Jurkat, Clone E6-1 (cell line): ENCODE measurements at regions not wholly inside any gene's neighbourhood (a gene's known extent, or its start where the extent isn't known, plus 50 kb on each side); places are given as distances from the start of the nearest gene placed in this dataset.

ENCODE experiments used
- DNase-seq: peaks from one replicate; pipeline ENCODE4 v3.0.0-alpha.2; 2011; ENCODE audit warnings: low read depth, low spot score
- H3K4me3 ChIP-seq: 2 replicates; pipeline ENCODE4 v1.5.1; 2011; ENCODE audit warnings: mild to moderate bottlenecking, low read length, control low read depth, moderate library complexity

- DNase-seq, result no peak
- no peak overlapping the region for H3K4me3 ChIP-seq
Measured at GRCh38 chr13:72160977-72161376, 294.0 kb upstream of the DACH1 start.

- DNase-seq, result no peak
- no peak overlapping the region for H3K4me3 ChIP-seq
Measured at GRCh38 chr13:72156760-72157159, 289.8 kb upstream of the DACH1 start.

- H3K4me3 ChIP-seq, result no peak overlapping the region
- no peak for DNase-seq
Measured at GRCh38 chr13:72153272-72153671, 286.3 kb upstream of the DACH1 start.

DNA sequence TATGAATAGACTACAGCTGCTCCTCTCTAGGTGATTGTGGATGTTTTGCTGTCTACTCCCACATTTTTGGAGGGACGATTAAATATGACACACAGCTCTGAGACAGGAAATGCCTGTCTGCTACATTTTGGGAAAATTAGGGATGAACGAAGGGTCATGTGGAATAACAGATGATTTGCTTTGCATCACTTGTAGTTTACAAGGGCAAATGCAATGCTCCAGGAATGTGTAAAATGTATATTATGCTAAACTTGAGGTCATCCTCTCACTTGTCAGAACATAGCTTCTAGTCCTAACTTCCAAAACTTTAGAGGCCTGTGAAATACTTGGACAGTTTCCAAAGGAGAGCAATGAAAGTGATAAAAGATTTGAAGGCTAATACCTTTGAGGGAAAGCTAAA, 284.2 kb upstream of the DACH1 start:
- no peak for DNase-seq
- no peak overlapping the region for H3K4me3 ChIP-seq

- H3K4me3 ChIP-seq, result no peak overlapping the region
- no peak for DNase-seq
Measured at GRCh38 chr13:72150502-72150901, 283.5 kb upstream of the DACH1 start.

DNA sequence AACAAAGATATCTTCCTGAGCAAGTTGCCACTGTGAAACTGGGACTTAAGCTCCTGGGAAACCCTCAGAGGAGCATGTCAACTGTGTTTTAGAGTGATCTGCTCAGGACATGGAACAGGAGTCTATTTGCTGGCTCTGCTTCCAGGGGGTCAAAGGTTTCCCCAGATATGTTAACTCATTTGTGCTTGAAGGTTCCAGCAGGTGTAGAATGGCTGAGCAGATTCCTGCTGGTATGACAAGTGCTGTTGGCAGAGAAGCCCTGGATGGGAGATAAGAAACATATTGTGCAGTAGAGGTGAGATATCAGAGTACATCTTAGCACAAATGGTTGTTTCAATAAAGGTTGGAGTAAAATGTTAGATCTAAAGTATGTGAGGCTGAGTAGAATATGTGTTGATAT, 282.7 kb upstream of the DACH1 start:
- H3K4me3 ChIP-seq, result no peak overlapping the region
- no peak for DNase-seq

DNA sequence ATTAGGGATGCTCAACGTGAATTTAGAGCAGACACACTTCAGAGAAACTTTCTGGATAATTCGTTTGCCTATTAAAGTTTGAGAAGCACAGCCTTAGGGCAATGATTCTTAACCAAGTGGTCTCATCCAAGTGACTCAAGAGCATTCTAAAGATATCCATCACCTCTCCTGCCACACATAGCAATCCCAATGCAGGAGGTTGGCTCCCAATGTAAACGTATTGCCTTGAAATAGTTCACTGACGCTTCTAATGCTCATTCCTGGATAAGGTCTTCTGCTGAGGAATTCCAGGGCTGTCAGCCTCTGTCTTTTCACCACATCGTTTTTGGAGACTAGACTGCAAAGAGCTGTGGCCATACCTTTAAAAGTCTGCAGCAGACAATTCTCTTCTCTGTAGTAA, 279.8 kb upstream of the DACH1 start:
- no peak overlapping the region for H3K4me3 ChIP-seq
- no peak for DNase-seq

- DNase-seq, result no peak
- H3K4me3 ChIP-seq, result no peak overlapping the region
Measured at GRCh38 chr13:72145383-72145782, 278.4 kb upstream of the DACH1 start.

GRCh38 chr13:72144636-72145035, 277.6 kb upstream of the DACH1 start:
- no peak for DNase-seq
- H3K4me3 ChIP-seq, result no peak overlapping the region

- no peak for DNase-seq
- H3K4me3 ChIP-seq, result no peak overlapping the region
Measured at GRCh38 chr13:72141855-72142519, 275.0 kb upstream of the DACH1 start.

DNA sequence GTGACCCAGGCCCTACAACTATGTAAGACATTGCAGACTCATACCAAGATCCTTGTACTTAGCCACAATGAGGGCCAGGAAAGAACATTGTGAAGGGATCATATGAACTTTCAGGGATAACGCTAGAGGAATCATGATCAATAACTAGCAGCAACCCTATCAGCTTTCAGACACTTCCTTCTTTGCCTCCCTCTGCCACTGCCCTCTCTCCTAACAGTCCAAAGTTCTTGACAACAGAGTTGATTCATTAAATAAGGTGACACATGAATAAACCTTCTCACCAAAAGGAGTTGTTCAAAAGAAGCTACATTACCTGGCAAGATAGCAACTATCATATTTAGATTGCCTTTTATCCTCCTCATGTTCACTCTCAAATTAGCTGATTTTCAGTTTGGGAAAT, 272.2 kb upstream of the DACH1 start:
- no peak for DNase-seq
- H3K4me3 ChIP-seq, result no peak overlapping the region

DNA sequence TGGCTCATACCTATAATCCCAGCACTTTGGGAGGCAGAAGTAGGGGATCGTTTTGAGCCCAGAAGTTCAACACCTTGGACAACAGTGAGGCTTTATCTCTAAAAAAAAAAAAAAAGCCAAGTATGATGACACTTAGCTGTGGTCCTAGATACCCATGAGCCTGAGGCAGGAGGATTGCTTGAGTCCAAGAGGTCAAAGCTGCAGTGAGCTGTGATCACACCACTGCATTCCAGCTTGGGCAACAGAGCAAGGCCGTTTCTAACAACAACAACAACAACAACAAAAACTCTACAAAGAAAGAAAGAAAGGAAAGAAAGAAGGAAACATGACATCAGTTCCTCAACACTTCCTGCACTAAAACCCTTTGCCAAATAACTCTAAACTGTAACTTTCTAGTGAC, 265.1 kb upstream of the DACH1 start:
- H3K4me3 ChIP-seq, result no peak overlapping the region
- DNase-seq, result no peak

GRCh38 chr13:72129117-72129516, 262.1 kb upstream of the DACH1 start:
- no peak for DNase-seq
- H3K4me3 ChIP-seq, result no peak overlapping the region

DNA sequence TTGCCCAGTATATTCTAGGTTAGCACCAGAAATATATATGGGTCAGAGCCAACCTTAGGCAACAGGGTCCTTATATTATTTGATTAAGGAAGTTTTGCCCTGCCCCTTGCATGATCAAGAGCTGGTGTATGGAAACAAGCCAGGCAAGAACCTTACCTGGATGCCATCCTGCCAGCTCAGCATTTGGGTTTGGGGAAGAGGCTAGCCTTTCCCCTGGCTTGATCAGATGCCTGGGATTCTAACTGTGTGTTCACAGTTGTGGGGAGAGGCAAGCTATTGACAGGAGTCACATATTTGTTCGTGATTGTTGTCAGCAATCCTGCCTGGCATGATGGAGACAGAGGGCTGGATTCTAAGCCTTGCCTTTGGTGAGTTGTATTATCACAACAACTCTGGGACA, 260.0 kb upstream of the DACH1 start:
- no peak overlapping the region for H3K4me3 ChIP-seq

DNA sequence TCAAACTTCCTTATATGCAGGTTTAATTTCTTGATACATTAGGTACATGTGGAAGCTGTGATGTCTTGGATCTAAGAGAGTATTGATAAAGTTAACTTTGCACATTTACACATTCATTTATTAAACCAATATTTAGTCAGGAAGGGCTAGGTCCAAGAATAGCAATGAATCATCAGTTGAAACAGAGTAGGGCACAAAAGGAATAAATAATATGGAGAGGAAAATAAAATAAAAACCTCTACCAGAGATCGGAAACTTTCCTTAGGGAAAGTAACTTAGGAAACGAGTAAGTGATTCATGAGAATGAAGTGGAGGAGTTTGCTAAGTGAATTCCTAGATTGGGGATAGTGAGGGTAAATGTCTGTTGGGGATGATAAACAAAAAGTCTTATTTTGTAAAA, 259.4 kb upstream of the DACH1 start:
- no peak overlapping the region for H3K4me3 ChIP-seq
- DNase-seq, result no peak

More for the DNA sequence above, 260.0 kb upstream of the DACH1 start:
- DNase-seq, result no peak

DNA sequence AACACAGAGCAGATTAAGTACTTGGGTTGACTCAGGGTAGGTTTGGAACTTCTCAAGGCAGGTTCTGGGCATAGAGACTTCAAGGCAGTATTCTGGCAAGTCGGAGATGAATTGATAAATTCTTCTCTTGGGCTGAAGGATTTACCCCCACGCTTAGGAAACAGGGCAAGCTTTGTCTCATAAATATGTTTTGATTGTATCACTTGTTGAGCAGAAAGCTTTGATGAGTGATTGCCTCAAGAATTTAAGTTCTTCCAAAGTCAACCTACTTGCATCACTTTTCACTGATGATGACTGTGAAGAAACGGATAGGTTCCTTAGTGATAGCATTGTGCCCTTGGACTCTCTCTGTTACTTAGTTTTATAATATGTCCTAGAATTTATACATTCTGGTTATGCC, 258.6 kb upstream of the DACH1 start:
- no peak for DNase-seq
- H3K4me3 ChIP-seq, result no peak overlapping the region

DNA sequence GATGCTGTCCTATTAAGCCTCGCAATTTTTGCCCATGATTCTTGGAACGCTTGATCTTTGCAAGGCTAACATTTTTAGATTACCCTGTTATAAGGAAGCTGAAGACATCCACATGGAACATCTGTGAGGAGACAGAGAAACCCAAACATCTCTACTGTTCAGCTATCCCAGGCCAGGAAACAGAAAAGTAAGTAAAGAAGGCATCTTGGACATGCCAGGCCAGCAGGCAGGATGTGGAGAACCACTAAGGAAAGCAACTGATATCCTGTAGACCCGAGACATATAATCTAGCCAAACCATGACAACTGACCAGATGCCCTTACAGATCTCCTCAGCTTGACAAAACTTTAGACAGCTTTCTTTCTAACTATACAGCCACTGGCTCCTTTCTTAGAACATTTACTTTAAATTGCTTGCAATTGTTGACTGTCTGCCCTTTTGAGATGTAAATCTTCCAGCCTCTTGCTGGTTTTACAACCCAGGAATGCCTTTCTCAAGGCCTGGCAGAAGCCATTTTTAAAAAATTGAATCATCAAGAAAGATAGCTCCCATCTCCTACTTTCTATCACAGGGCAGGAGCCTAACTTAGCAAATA, 255.8 kb upstream of the DACH1 start:
- DNase-seq, result no peak
- H3K4me3 ChIP-seq, result no peak overlapping the region

DNA sequence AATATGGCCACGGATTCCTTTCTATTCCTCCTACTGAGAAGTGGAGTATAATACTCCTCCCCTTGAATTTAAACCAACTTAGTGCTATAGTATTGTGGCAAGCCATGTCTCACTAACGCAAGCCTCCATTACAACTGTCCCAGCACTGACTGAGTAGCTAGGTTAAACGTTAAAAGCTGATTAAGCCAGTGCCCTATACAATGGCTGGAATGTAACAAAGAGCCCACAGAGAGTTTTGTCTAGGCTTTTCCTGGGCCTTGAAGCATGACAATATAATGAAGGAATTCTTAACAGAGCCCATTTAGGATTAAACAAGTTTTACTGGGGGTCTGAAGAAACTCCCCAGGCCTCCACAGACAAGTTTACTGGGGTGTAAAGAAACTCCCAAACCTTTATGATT, 254.5 kb upstream of the DACH1 start:
- DNase-seq, result no peak
- no peak overlapping the region for H3K4me3 ChIP-seq

GRCh38 chr13:72120632-72121031, 253.6 kb upstream of the DACH1 start:
- no peak for DNase-seq
- H3K4me3 ChIP-seq, result no peak overlapping the region

DNA sequence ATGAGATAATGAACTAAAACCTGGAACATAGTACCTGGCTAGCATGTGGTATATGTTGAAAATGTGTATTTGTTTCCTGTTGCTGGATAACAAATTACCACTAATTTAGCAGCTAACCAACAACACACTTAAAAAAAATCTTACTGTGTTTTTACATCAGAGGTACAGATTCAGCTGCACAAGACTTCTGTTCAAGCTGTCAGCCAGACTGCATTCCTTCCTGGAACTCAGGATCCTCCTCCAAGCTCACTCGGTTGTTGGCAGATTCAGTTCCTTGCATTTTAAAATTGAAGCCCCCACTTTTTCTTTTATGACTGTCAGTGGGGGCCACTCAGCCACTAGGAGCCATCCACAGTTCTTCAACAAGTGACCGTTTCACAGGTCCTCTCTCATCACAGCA, 246.9 kb upstream of the DACH1 start:
- no peak for DNase-seq
- no peak overlapping the region for H3K4me3 ChIP-seq

GRCh38 chr13:72113076-72113475, 246.1 kb upstream of the DACH1 start:
- no peak for DNase-seq
- no peak overlapping the region for H3K4me3 ChIP-seq
